GM12865 (cell line): ENCODE measurements at regions not wholly inside any gene's neighbourhood (a gene's known extent, or its start where the extent isn't known, plus 50 kb on each side); places are given as distances from the start of the nearest gene placed in this dataset.
"Not testable (repeated sequence)": the region's sequence is repeated elsewhere in the genome, so short reads cannot be mapped to it uniquely, and the experiment has no call there.

Source experiments
- DNase-seq: peaks from one replicate; pipeline ENCODE4 v3.0.0; 2010; ENCODE audit warnings: low read depth
- H3K4me3 ChIP-seq: 2 replicates; pipeline ENCODE4 v1.5.1; 2011; ENCODE audit warnings: mild to moderate bottlenecking, low read depth, low read length, control low read depth
- TF ChIP-seq, protein P1 (sequence below): IDR thresholded peaks from 2 replicates; pipeline ENCODE4 v1.5.1; 2011; ENCODE audit warnings: low read length, control low read depth, low read depth, inconsistent platforms; ENCODE audit not compliant: insufficient read depth; ENCODE audit errors: missing control alignments

DNA sequence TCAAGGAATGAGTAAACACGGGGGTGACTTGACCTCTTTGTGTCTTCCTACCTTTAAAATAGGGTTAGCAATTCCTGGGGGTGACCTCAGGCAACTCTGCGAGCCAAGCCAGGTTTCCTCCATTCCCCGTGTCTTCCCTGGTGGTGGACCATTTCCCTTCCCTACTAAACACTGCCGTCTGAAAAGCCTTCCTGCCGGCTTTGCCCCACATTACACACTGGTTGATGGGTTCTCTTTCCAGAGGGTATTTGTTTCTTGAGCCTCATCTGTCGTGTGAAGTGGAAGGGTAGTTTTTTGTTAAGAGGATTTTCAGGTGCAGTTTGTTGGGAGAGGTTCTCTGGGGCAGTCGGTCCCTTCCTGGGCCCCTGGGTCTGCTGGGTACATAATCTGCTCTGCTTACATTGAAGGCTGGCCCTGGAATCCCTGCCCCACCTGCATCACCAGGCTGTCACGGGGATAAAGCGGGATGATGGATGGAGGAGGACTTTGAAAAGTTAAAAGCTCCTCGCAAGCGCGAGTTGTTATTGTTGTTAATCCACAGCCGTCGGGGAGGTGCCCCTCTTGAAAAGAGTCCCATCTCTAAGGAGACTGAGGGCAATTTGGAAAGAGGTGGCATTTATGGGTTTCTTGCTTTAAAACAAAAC lies 175.4 kb upstream of the SPRED2 start:
- TF ChIP-seq, protein P1, sequence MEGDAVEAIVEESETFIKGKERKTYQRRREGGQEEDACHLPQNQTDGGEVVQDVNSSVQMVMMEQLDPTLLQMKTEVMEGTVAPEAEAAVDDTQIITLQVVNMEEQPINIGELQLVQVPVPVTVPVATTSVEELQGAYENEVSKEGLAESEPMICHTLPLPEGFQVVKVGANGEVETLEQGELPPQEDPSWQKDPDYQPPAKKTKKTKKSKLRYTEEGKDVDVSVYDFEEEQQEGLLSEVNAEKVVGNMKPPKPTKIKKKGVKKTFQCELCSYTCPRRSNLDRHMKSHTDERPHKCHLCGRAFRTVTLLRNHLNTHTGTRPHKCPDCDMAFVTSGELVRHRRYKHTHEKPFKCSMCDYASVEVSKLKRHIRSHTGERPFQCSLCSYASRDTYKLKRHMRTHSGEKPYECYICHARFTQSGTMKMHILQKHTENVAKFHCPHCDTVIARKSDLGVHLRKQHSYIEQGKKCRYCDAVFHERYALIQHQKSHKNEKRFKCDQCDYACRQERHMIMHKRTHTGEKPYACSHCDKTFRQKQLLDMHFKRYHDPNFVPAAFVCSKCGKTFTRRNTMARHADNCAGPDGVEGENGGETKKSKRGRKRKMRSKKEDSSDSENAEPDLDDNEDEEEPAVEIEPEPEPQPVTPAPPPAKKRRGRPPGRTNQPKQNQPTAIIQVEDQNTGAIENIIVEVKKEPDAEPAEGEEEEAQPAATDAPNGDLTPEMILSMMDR: no peak
- DNase-seq: no peak
- H3K4me3 ChIP-seq: no peak overlapping the region

DNA sequence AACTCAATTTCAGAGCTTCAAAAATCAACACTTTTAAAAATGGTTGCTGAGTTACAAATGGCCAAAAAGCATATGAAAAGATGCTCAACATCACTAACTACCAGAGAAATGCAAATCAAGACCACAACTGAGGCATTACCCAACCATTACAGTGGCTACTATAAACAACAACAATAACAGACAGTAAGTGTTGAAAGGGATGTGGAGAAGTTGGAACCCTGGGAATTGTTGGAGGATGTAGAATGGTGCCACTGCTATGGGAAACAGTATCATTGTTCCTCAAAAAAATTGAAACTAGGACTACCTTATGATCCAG lies 173.3 kb upstream of the SPRED2 start:
- TF ChIP-seq, protein P1: no peak
- no peak for DNase-seq
- 0 out of 2 replicates have a peak overlapping the region, but pooled peaks have one; percentile 2 for H3K4me3 ChIP-seq

DNA sequence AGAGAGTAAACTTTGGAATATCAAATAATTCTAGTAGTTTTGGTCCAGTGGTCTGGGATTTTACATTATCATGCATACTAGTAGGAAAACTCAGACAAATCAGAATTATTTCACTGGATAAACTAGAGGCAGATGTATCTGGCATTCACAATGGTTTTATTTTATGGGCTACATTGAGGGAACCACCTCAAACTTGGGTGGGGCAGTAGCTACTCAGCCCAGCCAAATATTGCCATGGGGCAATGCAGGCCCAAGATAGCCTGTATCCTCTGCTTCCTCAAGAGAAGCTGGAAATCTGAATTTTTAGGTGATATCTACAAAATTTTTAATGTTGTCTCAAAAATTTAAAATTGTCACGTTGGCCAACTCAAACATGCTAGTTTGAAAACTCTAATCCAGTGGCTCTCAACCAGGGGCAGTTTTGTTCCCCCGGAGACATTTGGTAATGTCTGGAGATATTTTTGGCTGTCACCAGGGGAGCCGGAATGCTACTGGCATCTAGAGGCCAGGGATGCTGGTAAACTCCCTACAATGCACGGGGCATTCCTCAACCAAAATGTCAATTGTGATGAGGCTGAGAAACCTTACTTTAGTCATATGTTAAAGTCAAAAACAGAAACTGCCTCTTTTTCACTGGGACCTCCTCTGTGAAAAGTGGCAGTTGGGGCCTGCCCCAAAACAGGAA lies 172.8 kb upstream of the SPRED2 start:
- no peak overlapping the region for H3K4me3 ChIP-seq
- peak; percentile 59 for DNase-seq
- TF ChIP-seq, protein P1: no peak

DNA sequence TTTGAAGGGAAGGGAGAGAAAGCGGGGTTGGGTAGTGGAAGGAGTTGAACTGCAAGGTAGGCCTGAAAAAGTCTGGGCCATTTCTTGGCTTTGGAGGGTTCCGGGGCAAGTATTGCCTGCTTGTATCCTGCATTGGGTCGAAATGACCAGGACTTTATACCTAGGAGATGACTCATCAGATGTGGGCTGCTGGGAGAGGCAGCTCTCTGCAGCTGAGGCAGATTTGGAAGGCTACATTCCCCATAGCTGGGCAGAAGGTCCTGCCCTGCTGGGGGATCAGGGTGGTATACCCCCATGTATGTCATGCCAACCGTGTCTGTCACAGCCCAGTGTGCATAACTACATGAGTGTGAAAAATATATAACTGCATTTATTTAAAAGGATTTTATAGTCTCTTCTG lies 171.8 kb upstream of the SPRED2 start:
- no peak for DNase-seq
- no peak overlapping the region for H3K4me3 ChIP-seq
- TF ChIP-seq, protein P1: no peak

DNA sequence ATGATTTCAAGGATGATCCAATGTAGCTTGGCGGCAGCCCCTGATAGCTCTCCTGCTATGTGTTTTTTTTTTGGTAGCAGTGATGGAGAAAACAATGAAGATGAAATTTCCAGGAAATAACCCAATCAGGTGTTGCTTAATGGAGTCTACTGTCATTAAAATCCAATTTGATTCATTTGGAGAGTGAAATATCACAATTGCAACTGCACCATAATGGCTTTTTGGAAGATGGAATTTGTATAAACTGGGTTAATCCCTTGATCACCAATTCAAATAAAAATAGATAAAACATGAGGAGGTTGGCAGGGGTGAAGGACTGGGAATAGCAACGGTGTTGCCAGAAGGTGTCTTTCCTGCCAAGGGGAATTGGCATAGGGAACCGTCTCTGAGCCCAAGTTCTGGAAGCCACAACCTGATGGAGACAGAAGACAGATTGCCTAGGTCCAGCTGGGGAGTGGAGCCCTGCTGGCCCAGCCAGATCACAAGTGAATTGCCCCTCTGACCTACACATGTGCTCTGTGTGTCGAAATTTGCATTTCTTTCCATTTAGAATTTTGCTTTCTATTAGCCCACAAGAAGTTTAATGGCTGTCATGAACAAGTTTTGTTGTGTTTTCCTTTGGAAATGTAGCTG lies 170.3 kb upstream of the SPRED2 start:
- no peak overlapping the region for H3K4me3 ChIP-seq
- DNase-seq: no peak
- TF ChIP-seq, protein P1: no peak

DNA sequence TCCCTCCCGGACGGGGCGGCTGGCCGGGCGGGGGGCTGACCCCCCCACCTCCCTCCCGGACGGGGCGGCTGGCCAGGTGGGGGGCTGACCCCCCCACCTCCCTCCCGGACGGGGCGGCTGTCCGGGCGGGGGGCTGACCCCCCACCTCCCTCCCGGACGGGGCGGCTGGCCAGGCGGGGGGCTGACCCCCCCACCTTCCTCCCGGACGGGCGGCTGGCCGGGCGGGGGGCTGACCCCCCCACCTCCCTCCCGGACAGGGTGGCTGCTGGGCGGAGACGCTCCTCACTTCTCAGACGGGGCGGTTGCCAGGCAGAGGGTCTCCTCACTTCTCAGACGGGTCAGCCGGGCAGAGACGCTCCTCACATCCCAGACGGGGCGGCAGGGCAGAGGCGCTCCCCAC lies 168.5 kb upstream of the SPRED2 start:
- H3K4me3 ChIP-seq, DNase-seq: not testable (repeated sequence)

DNA sequence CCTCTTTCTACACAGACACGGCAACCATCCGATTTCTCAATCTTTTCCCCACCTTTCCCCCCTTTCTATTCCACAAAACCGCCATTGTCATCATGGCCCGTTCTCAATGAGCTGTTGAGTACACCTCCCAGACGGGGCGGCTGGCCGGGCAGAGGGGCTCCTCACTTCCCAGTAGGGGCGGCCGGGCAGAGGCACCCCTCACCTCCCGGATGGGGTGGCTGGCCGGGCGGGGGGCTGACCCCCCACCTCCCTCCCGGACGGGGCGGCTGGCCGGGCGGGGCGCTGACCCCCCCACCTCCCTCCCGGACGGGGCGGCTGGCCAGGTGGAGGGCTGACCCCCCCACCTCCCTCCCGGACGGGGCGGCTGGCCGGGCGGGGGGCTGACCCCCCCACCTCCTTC lies 168.0 kb upstream of the SPRED2 start:
- H3K4me3 ChIP-seq, DNase-seq: not testable (repeated sequence)

DNA sequence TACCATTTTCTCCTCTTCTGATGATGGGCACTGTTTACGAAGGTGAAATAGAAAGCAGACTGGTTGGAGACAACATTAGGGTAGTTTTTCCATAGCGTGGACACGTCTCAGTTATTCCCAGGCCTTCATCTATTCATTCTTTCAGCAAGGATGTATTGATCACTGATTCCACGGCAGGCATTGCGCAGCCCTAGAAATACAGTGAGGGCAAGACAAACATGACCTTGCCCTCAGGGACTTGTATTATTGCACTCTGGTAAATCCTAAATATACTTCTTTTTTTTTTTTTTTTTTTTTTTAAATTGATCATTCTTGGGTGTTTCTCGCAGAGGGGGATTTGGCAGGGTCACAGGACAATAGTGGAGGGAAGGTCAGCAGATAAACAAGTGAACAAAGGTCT lies 167.3 kb upstream of the SPRED2 start:
- TF ChIP-seq, protein P1: no peak
- no peak overlapping the region for H3K4me3 ChIP-seq
- DNase-seq: no peak
